AG20443 (cell line): ENCODE measurements at regions not wholly inside any gene's neighbourhood (a gene's known extent, or its start where the extent isn't known, plus 50 kb on each side); places are given as distances from the start of the nearest gene placed in this dataset.

Source experiments
- DNase-seq: peaks from one replicate; pipeline ENCODE4 v3.0.0; 2012; ENCODE audit warnings: low spot score, mixed read lengths

GRCh38 chr12:125678589-125678993, 613.4 kb downstream of the AACS start:
- no peak for DNase-seq

- no peak for DNase-seq
Observed at GRCh38 chr12:125683748-125684381, 618.6 kb downstream of the AACS start.

- no peak for DNase-seq
Observed at GRCh38 chr12:125684968-125685790, 619.9 kb downstream of the AACS start.

GRCh38 chr12:125685915-125686314, 620.7 kb downstream of the AACS start:
- DNase-seq: no peak

GRCh38 chr12:125687403-125687802, 622.2 kb downstream of the AACS start:
- DNase-seq: no peak

- no peak for DNase-seq
Observed at GRCh38 chr12:125687820-125688219, 622.6 kb downstream of the AACS start.

GRCh38 chr12:125688223-125688622, 623.0 kb downstream of the AACS start:
- DNase-seq: no peak

- DNase-seq: no peak
Observed at GRCh38 chr12:125688881-125689280, 623.6 kb downstream of the AACS start.

- no peak for DNase-seq
Observed at GRCh38 chr12:125689576-125690410, 624.6 kb downstream of the AACS start.

GRCh38 chr12:125690841-125691240, 625.6 kb downstream of the AACS start:
- no peak for DNase-seq

- DNase-seq: no peak
Observed at GRCh38 chr12:125696054-125696453, 630.8 kb downstream of the AACS start.

- no peak for DNase-seq
Observed at GRCh38 chr12:125704803-125705202, 639.6 kb downstream of the AACS start.

- DNase-seq: no peak
Observed at GRCh38 chr12:125720961-125721360, 655.7 kb downstream of the AACS start.

GRCh38 chr12:125734137-125734536, 668.9 kb downstream of the AACS start:
- no peak for DNase-seq

GRCh38 chr12:125738211-125738610, 673.0 kb downstream of the AACS start:
- no peak for DNase-seq

GRCh38 chr12:125742413-125742812, 677.2 kb downstream of the AACS start:
- no peak for DNase-seq

GRCh38 chr12:125744201-125744600, 679.0 kb downstream of the AACS start:
- no peak for DNase-seq

- no peak for DNase-seq
Observed at GRCh38 chr12:125755512-125755911, 690.3 kb downstream of the AACS start.

- DNase-seq: no peak
Observed at GRCh38 chr12:125766091-125766490, 700.9 kb downstream of the AACS start.

- DNase-seq: no peak
Observed at GRCh38 chr12:125772403-125772802, 707.2 kb downstream of the AACS start.

GRCh38 chr12:125773033-125773640, 707.9 kb downstream of the AACS start:
- no peak for DNase-seq

GRCh38 chr12:125775507-125775906, 710.3 kb downstream of the AACS start:
- DNase-seq: no peak
